ENCODE measurements at regions not wholly inside any gene's neighbourhood (a gene's known extent, or its start where the extent isn't known, plus 50 kb on each side); places are given as distances from the start of the nearest gene placed in this dataset.

GRCh38 chr4:159434114-159434870 is 331.4 kb downstream of the RAPGEF2 start:
- TF ChIP-seq, protein P1, sequence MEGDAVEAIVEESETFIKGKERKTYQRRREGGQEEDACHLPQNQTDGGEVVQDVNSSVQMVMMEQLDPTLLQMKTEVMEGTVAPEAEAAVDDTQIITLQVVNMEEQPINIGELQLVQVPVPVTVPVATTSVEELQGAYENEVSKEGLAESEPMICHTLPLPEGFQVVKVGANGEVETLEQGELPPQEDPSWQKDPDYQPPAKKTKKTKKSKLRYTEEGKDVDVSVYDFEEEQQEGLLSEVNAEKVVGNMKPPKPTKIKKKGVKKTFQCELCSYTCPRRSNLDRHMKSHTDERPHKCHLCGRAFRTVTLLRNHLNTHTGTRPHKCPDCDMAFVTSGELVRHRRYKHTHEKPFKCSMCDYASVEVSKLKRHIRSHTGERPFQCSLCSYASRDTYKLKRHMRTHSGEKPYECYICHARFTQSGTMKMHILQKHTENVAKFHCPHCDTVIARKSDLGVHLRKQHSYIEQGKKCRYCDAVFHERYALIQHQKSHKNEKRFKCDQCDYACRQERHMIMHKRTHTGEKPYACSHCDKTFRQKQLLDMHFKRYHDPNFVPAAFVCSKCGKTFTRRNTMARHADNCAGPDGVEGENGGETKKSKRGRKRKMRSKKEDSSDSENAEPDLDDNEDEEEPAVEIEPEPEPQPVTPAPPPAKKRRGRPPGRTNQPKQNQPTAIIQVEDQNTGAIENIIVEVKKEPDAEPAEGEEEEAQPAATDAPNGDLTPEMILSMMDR (IDR thresholded peaks at IDR 0.05), result no peak
- no peak for TF ChIP-seq EZH2 (IDR thresholded peaks at IDR 0.05; ENCODE audit: borderline replicate concordance, insufficient read depth, low read depth, low read length, poor library complexity, severe bottlenecking)

Data from B cell (primary cell).